HG03025 (cell line): ENCODE measurements at regions not wholly inside any gene's neighbourhood (a gene's known extent, or its start where the extent isn't known, plus 50 kb on each side); places are given as distances from the start of the nearest gene placed in this dataset.
"Not testable (repeated sequence)": the region's sequence is repeated elsewhere in the genome, so short reads cannot be mapped to it uniquely, and the experiment has no call there.

Experiments
- ATAC-seq: cut with Tn5 transposase; IDR thresholded peaks from one replicate; pipeline ENCODE4 v1.9.1; 2021; ENCODE audit warnings: mild to moderate bottlenecking, moderate library complexity; ENCODE audit not compliant: unreplicated experiment, low FRiP score

DNA sequence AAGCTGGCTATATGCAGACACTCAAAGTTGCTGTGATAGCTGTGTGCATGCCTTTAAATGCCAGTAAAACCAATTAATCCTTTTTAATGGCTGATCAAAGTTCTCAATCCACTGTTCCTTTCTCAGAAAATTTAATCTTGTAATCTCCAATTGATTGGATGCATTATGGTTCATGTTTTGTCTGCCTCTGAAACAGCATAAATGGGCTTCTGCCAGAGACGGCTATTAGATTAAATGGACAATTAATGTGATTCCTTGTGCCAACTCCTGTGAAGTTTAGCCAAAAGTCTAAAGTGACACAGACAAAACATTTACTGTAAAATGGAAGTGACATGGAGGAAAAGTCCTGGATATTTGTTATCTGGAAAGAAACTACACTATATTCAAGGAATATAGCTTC is 952.5 kb upstream of the FAT3 start:
- no peak for ATAC-seq

GRCh38 chr11:91268512-91269295 is 955.9 kb upstream of the FAT3 start:
- not testable (repeated sequence) for ATAC-seq

GRCh38 chr11:91265946-91266345 is 958.7 kb upstream of the FAT3 start:
- no peak for ATAC-seq

GRCh38 chr11:91264481-91264880 is 960.1 kb upstream of the FAT3 start:
- ATAC-seq: no peak

DNA sequence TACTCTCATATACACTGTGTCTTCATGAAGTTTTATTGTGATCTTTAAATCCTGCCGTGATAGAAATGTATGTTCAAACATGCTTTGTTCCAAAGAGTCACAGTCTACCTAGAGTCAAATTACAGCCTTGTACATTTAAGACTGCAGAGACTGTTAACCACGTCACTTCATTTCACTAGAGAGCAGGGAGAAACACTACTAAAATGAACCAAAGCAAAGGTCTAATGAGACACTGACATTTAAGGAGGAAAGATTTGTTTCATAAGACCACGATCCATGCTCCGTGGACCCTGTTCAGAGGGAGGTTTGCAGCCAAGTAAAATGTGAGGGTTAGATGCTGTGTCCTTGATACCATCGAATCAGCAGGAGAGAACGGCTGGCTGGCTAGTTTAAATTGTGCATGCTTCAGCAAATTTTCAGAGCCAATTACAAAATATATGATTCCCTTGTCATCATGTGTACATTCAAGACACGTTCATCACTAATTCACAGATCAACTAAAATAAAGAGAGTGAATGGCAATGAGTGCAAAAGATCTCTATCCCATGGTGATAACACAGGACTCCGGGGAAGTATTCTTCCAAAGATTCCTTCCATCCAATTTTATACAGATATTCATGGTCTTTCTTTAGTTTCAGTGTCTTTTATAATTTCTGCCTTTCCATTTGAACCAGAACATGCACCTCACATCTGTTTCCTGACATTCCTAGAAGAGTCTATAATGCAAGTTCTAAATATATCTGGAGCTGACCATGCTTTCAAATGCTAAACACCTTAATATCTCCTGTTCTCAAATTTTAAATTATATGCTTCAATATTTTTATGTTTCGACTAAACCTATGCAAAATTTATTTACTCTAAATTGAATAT is 960.9 kb upstream of the FAT3 start:
- ATAC-seq: no peak

GRCh38 chr11:91261513-91261912 is 963.1 kb upstream of the FAT3 start:
- no peak for ATAC-seq

DNA sequence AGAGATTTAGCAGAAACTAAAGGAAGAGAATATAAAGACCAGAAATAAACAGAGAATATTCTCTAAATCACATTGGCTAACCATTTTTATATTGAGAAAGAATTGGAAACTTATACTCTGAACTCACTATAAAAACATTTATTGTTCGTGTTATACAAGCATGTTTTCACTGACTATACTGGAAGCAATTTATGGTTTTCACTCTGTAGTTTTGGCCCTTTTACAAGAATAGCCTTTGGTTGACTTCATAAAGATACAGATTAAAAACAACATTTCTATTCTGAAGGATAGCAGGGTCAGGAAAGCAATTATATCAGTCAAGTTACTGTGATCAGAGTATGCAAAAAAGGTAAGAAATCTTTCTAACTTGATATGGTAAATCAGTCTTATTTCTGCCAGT is 965.7 kb upstream of the FAT3 start:
- no peak for ATAC-seq

- no peak for ATAC-seq
These were observed 967.0 kb upstream of the FAT3 start for GRCh38 chr11:91257667-91258066.

DNA sequence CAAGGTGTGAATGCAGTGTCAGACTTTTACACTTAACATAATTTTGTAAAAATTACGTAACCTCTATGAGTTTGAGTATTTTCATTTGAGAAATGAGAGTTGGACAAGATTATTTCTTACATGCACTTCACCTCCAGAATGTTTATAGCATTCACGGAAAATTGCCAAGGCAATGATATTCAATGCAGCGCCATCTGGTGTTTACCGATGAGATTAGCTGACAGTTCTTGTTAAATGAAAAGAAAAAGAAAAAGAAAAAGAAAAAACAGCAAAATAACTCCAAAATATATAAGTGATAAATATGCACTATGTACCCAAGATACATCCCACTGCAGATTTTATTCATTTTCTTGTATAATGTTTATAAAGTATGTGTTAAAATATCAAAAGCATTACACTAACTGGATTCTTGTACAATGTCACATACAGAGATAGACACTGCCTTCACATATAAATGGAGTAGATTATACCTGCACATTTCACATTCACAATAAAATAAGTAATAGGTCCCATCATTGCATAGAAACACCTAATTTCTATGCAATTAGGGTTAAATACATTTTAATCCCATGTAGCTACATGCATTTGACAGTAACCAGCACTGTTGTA is 976.3 kb upstream of the FAT3 start:
- no peak for ATAC-seq

GRCh38 chr11:91247009-91247735 is 977.4 kb upstream of the FAT3 start:
- no peak for ATAC-seq

DNA sequence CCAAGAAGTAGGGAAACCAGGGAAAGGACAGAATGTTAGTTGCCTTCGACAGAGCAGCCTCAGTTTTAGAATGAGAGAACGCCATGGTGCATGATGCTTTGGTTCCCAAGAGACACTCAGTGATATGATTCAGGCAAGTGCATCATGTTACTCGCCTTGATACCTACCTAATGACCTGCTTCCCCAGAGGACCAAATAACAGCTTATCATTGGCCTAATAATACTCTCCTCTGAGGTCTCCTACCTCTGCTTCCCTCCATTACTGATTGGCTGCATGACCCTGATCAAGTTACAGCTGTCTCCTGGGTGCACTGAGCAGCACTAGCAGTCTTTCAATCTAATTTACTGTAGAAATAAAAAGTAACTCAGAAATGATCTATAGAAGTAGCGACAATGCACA is 979.7 kb upstream of the FAT3 start:
- ATAC-seq: no peak

DNA sequence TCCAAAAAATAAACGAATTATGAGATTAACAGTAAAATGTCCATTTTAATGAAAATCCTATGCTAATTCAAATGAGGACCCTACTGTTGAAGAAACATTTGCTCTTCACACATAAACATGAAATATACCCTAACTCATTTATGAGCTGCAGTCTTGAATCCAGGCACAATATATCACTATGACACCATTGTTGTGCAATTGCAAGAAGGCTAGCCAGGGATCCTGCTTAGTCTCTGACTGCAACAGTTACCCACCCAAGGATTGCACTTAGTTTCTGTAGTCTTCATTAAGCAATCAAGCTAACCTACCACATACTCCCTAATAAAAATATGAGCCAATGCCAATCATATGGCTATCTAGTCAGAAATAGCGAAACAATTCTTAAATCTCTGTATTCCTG is 981.0 kb upstream of the FAT3 start:
- ATAC-seq: no peak

DNA sequence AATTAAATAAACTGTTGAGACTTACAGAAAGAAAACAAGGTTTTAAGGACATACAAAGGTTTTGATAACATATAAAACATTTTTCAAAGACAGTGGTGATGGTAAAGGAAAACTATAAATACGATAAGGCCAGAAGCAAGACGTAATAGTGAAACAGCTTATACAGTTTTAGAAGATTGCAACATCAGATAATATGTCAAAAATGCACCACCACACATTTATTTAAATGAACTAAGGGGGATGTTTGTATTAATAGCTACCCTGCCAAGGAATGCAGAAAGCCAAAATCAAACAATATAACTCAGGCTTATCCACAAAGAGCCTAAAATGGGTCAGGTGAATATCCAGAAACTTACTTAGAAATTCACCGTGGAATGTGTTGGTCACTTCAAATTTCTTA is 981.6 kb upstream of the FAT3 start:
- no peak for ATAC-seq

DNA sequence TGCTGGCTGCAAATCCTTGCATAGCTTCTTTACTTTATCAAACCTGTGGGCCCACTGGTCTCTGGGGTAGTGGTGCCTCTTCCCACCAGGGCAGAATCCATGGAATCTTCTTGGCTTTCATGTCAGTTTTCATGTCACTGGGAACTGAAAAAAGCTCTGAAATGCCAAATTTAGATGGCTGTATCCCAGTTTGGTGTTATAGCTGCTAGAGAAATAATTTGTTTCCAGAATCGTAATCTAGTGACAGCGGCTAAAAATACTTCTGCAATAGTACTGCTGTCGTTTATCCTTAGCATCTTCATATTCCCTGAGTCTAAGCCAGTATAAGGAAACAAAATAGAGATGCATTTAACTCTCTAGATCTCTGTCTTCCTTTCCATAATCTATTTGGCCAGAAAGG is 983.4 kb upstream of the FAT3 start:
- ATAC-seq: no peak

DNA sequence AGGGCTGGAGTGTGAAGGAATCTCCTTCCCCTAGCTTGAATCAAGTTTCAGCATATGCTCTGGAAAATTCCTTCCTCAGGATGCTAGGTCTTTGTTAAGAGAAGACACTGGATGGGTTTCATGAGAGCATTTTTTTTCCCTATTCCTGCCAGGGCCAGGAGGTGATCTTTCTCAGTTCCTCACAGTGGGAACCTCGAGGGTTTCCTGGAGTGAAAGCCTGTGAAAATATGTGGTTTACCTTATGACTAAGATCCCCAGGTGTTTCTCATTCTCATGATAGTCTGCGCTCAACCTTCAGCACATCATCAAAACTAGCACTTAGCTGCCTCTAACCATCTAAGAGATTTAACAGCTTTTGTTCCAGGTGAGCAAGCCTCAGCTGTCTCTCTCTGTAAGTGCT is 985.3 kb upstream of the FAT3 start:
- no peak for ATAC-seq

- ATAC-seq: no peak
These were observed 993.4 kb upstream of the FAT3 start for GRCh38 chr11:91231226-91231625.

GRCh38 chr11:91230647-91231046 is 994.0 kb upstream of the FAT3 start:
- no peak for ATAC-seq

- ATAC-seq: no peak
These were observed 1000.0 kb upstream of the CHORDC1 start for GRCh38 chr11:91222830-91223229.

GRCh38 chr11:91220476-91221202 is 997.8 kb upstream of the CHORDC1 start:
- ATAC-seq: no peak

DNA sequence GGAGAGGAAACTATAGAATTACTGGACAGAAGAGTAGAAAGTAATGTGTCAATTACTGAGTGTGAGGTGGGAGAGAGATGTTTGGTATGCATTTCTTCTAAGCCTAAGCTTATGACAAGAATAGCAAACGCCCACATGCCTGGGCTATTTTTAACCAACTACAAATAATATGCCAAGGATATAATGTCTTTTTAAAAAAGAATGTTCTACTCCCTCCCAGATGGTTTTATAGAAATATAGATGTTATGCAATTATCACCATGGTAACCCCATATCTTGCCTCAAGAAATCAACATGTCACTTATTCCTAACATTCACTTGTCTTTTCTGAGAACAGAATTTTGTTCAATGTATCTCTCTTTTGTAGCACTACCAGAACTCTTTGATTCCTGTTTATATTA is 996.7 kb upstream of the CHORDC1 start:
- no peak for ATAC-seq
